Fibroblast of pulmonary artery (primary cell): ENCODE measurements at regions not wholly inside any gene's neighbourhood (a gene's known extent, or its start where the extent isn't known, plus 50 kb on each side); places are given as distances from the start of the nearest gene placed in this dataset.
A peak's percentile ranks its signal among the peaks of the same experiment; 100 is the strongest.

ENCODE experiments used
- DNase-seq: peaks from one replicate; pipeline ENCODE4 v3.0.0-alpha.2; 2010; ENCODE audit warnings: low read depth
- H3K4me3 ChIP-seq: replicated peaks from 2 replicates; pipeline ENCODE4 v1.5.1; 2011; ENCODE audit warnings: low read depth, mild to moderate bottlenecking, control low read depth, low read length, moderate library complexity
- CTCF ChIP-seq: IDR thresholded peaks from 2 replicates; pipeline ENCODE4 v1.5.1; 2011; ENCODE audit warnings: mild to moderate bottlenecking, control low read depth, low read length, inconsistent platforms; ENCODE audit errors: missing control alignments

- no peak for DNase-seq
- no peak for TF ChIP-seq CTCF
- H3K4me3 ChIP-seq: no peak overlapping the region
Measured at GRCh38 chr4:126372634-126373033, 1057.9 kb downstream of the FAT4 start.

- no peak for TF ChIP-seq CTCF
- no peak overlapping the region for H3K4me3 ChIP-seq
- peak; percentile 49 for DNase-seq
Measured at GRCh38 chr4:126375462-126376054, 1060.8 kb downstream of the FAT4 start.

- TF ChIP-seq CTCF: no peak
- H3K4me3 ChIP-seq: no peak overlapping the region
- DNase-seq: no peak
Measured at GRCh38 chr4:126385954-126386353, 1071.2 kb downstream of the FAT4 start.

- TF ChIP-seq CTCF: no peak
- DNase-seq: no peak
- no peak overlapping the region for H3K4me3 ChIP-seq
Measured at GRCh38 chr4:126386512-126386911, 1071.8 kb downstream of the FAT4 start.

GRCh38 chr4:126395664-126396063, 1080.9 kb downstream of the FAT4 start:
- DNase-seq: peak; percentile 17

GRCh38 chr4:126396121-126396520, 1081.4 kb downstream of the FAT4 start:
- no peak overlapping the region for H3K4me3 ChIP-seq
- no peak for DNase-seq
- no peak for TF ChIP-seq CTCF

More at GRCh38 chr4:126395664-126396063, 1080.9 kb downstream of the FAT4 start:
- H3K4me3 ChIP-seq: no peak overlapping the region
- TF ChIP-seq CTCF: no peak

- no peak for TF ChIP-seq CTCF
- H3K4me3 ChIP-seq: no peak overlapping the region
- DNase-seq: no peak
Measured at GRCh38 chr4:126396703-126397102, 1081.9 kb downstream of the FAT4 start.
